ENCODE measurements at regions not wholly inside any gene's neighbourhood (a gene's known extent, or its start where the extent isn't known, plus 50 kb on each side); places are given as distances from the start of the nearest gene placed in this dataset.

GRCh38 chr20:16982091-16982726 is 234.1 kb downstream of the OTOR start:
- TF ChIP-seq FOXP2 (optimal IDR thresholded peaks at IDR 0.05; ENCODE audit: borderline replicate concordance, extremely low read depth, extremely low read length, insufficient read depth), result no peak
- no peak for TF ChIP-seq SIN3A (IDR thresholded peaks at IDR 0.05; ENCODE audit: borderline replicate concordance, insufficient read depth, low read length)
- no peak for TF ChIP-seq REST (IDR thresholded peaks at IDR 0.05; ENCODE audit: insufficient read depth in 1 of 2, low read depth in 2 of 2, low read length in 2 of 2)
- TF ChIP-seq POLR2AphosphoS5 (IDR thresholded peaks at IDR 0.05; ENCODE audit: low read depth, low read length), result no peak
- TF ChIP-seq TAF1 (IDR thresholded peaks at IDR 0.05; ENCODE audit: borderline replicate concordance, insufficient read depth, low read length), result no peak

- TF ChIP-seq REST (IDR thresholded peaks at IDR 0.05; ENCODE audit: insufficient read depth in 1 of 2, low read depth in 2 of 2, low read length in 2 of 2), result no peak
- no peak for TF ChIP-seq SIN3A (IDR thresholded peaks at IDR 0.05; ENCODE audit: borderline replicate concordance, insufficient read depth, low read length)
- no peak for TF ChIP-seq FOXP2 (optimal IDR thresholded peaks at IDR 0.05; ENCODE audit: borderline replicate concordance, extremely low read depth, extremely low read length, insufficient read depth)
- TF ChIP-seq POLR2AphosphoS5 (IDR thresholded peaks at IDR 0.05; ENCODE audit: low read depth, low read length), result no peak
- no peak for TF ChIP-seq TAF1 (IDR thresholded peaks at IDR 0.05; ENCODE audit: borderline replicate concordance, insufficient read depth, low read length)
Observed at GRCh38 chr20:16984481-16984880, 236.3 kb downstream of the OTOR start.

GRCh38 chr20:17003170-17003870 is 223.5 kb upstream of the PCSK2 start:
- TF ChIP-seq FOXP2 (optimal IDR thresholded peaks at IDR 0.05; ENCODE audit: borderline replicate concordance, extremely low read depth, extremely low read length, insufficient read depth) (no peak), REST (IDR thresholded peaks at IDR 0.05; ENCODE audit: insufficient read depth in 1 of 2, low read depth in 2 of 2, low read length in 2 of 2) (no peak)

- TF ChIP-seq TAF1 (IDR thresholded peaks at IDR 0.05; ENCODE audit: borderline replicate concordance, insufficient read depth, low read length) (no peak), FOXP2 (optimal IDR thresholded peaks at IDR 0.05; ENCODE audit: borderline replicate concordance, extremely low read depth, extremely low read length, insufficient read depth) (no peak), REST (IDR thresholded peaks at IDR 0.05; ENCODE audit: insufficient read depth in 1 of 2, low read depth in 2 of 2, low read length in 2 of 2) (no peak), POLR2AphosphoS5 (IDR thresholded peaks at IDR 0.05; ENCODE audit: low read depth, low read length) (no peak), SIN3A (IDR thresholded peaks at IDR 0.05; ENCODE audit: borderline replicate concordance, insufficient read depth, low read length) (no peak)
Observed at GRCh38 chr20:17010181-17010580, 216.7 kb upstream of the PCSK2 start.

Data from PFSK-1 (cell line).